SU-DHL-6 (cell line): ENCODE measurements at regions not wholly inside any gene's neighbourhood (a gene's known extent, or its start where the extent isn't known, plus 50 kb on each side); places are given as distances from the start of the nearest gene placed in this dataset.
A peak's percentile ranks its signal among the peaks of the same experiment; 100 is the strongest.

Experiments used
- H2AFZ ChIP-seq: fragments of 200-600 bp; sonication (generic); 2 replicates; pipeline ENCODE4 v1.6.1; 2014; ENCODE audit warnings: low read depth, mild to moderate bottlenecking, moderate library complexity, mixed read lengths, antibody characterized with exemption, low read length; ENCODE audit not compliant: severe bottlenecking
- H3F3A ChIP-seq: fragments of 200-600 bp; shearing (Covaris generic); 2 replicates; pipeline ENCODE4 v1.6.0; 2016; ENCODE audit warnings: antibody characterized with exemption, mild to moderate bottlenecking; ENCODE audit not compliant: insufficient read depth
- H3K27ac ChIP-seq: fragments of 200-600 bp; sonication (generic); 2 replicates; pipeline ENCODE4 v1.5.1; 2016; ENCODE audit warnings: low read depth, mild to moderate bottlenecking, low read length, moderate library complexity, mixed read lengths
- H3K27me3 ChIP-seq: fragments of 200-600 bp; sonication (generic), shearing (Covaris generic); 2 replicates; pipeline ENCODE4 v1.6.0; 2014; ENCODE audit warnings: mild to moderate bottlenecking, low read length
- H3K36me3 ChIP-seq: fragments of 200-600 bp; sonication (generic); 2 replicates; pipeline ENCODE4 v1.6.1; 2014; ENCODE audit warnings: mild to moderate bottlenecking, low read length, mixed read lengths
- H3K4me2 ChIP-seq: fragments of 300-600, 200-600 bp; shearing (Covaris generic), sonication (generic); 2 replicates; pipeline ENCODE4 v1.6.0; 2014; ENCODE audit warnings: low read length, low read depth, mild to moderate bottlenecking; ENCODE audit not compliant: poor library complexity, severe bottlenecking
- H3K4me3 ChIP-seq: fragments of 200-600 bp; sonication (generic); 2 replicates; pipeline ENCODE4 v1.5.1; 2014; ENCODE audit warnings: antibody characterized with exemption, low read length, mild to moderate bottlenecking, mixed read lengths; ENCODE audit not compliant: insufficient read depth, poor library complexity, severe bottlenecking
- H3K79me2 ChIP-seq: fragments of 200-600 bp; sonication (generic); 2 replicates; pipeline ENCODE4 v1.6.1; 2014; ENCODE audit warnings: mild to moderate bottlenecking, low read length, moderate library complexity; ENCODE audit not compliant: insufficient read depth
- H3K9ac ChIP-seq: fragments of 200-600 bp; sonication (generic); 2 replicates; pipeline ENCODE4 v1.7.0; 2014; ENCODE audit warnings: mild to moderate bottlenecking, low read length
- H3K9me2 ChIP-seq: fragments of 200-600 bp; sonication (generic); replicated peaks from 2 replicates; pipeline ENCODE4 v1.6.1; 2014; ENCODE audit warnings: low read length; ENCODE audit not compliant: insufficient read depth
- H3K9me3 ChIP-seq: fragments of 200-600 bp; sonication (generic); 2 replicates; pipeline ENCODE4 v1.6.1; 2014; ENCODE audit warnings: low read length, mixed read lengths; ENCODE audit not compliant: insufficient read depth
- H4K20me1 ChIP-seq: fragments of 200-600 bp; sonication (generic); 2 replicates; pipeline ENCODE4 v1.6.1; 2014; ENCODE audit warnings: low read depth, mild to moderate bottlenecking, antibody characterized with exemption, low read length, moderate library complexity, mixed read lengths
- EZH2phosphoT487 ChIP-seq: fragments of 200-600 bp; sonication (generic), shearing (Covaris generic); conservative IDR thresholded peaks from 2 replicates; pipeline ENCODE4 v1.6.1; 2018; ENCODE audit warnings: mild to moderate bottlenecking, antibody characterized with exemption, low read length, moderate library complexity, mixed read lengths
- TF ChIP-seq, protein P1 (sequence below): fragments of 200-600 bp; sonication (generic); IDR thresholded peaks from one replicate; pipeline ENCODE4 v1.5.1; 2017; ENCODE audit warnings: antibody characterized with exemption, mild to moderate bottlenecking, low read length, moderate library complexity; ENCODE audit not compliant: insufficient read depth, poor library complexity, severe bottlenecking

DNA sequence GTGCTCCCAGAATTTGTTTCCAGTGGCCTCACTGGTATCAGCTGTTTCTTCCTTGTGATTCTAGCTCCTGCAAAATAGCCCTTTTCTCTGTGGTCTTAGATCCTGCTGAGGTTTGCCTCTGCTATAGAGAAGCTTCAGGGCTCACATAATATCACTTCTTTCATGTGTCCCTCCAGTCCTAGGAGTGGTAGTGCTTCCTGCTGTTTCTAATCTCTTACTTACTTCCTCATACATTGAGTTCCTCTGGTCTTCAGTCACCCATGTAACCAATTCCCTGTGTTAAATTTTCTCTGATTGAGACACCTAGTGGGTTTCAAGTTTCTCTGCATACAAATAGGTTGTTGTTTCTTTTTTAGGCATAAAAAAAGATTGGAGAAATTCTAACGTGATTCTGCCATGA lies 1567.9 kb downstream of the ARAP2 start:
- Histone ChIP-seq H3F3A (no peaks in the 10 kb centered on the region), H3K4me2 (no peak overlapping the region), H2AFZ (peak overlapping the region; percentile 32), H4K20me1 (no peaks in the 10 kb centered on the region), H3K4me3 (no peak overlapping the region), H3K36me3 (no peaks in the 10 kb centered on the region), H3K27ac (no peak overlapping the region), H3K79me2 (no peaks in the 10 kb centered on the region), H3K9me3 (no peaks in the 10 kb centered on the region), H3K27me3 (no peaks in the 10 kb centered on the region), H3K9ac (no peak overlapping the region), H3K9me2 (no peaks in the 10 kb centered on the region)
- TF ChIP-seq, protein P1, sequence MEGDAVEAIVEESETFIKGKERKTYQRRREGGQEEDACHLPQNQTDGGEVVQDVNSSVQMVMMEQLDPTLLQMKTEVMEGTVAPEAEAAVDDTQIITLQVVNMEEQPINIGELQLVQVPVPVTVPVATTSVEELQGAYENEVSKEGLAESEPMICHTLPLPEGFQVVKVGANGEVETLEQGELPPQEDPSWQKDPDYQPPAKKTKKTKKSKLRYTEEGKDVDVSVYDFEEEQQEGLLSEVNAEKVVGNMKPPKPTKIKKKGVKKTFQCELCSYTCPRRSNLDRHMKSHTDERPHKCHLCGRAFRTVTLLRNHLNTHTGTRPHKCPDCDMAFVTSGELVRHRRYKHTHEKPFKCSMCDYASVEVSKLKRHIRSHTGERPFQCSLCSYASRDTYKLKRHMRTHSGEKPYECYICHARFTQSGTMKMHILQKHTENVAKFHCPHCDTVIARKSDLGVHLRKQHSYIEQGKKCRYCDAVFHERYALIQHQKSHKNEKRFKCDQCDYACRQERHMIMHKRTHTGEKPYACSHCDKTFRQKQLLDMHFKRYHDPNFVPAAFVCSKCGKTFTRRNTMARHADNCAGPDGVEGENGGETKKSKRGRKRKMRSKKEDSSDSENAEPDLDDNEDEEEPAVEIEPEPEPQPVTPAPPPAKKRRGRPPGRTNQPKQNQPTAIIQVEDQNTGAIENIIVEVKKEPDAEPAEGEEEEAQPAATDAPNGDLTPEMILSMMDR = no peak
- TF ChIP-seq EZH2phosphoT487 = no peak

DNA sequence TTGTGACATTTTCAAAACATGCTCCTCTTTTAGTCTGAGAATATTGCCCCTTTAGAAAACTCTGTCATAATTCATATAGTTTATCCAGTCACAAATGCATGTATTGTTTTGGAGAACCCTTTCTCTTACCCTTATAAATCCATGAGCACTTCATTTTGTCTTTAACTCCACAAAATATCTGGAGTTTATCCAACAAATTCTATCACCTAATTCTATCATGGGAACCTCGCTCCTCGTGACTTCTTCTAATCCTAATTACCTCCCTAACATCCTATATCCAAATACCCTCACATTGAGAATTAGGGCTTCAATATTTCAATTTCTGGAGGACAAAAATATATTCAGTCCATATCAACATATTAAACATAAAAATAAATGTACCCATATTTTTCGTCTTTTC lies 1565.9 kb downstream of the ARAP2 start:
- H4K20me1 ChIP-seq = no peaks in the 10 kb centered on the region
- H3K9me2 ChIP-seq = no peaks in the 10 kb centered on the region
- no peak overlapping the region for H3K4me3 ChIP-seq
- H3K36me3 ChIP-seq = no peaks in the 10 kb centered on the region
- H3K4me2 ChIP-seq = no peak overlapping the region
- H2AFZ ChIP-seq = peak overlapping the region; percentile 19
- H3F3A ChIP-seq = no peaks in the 10 kb centered on the region
- H3K9ac ChIP-seq = no peak overlapping the region
- H3K27me3 ChIP-seq = no peaks in the 10 kb centered on the region
- TF ChIP-seq, protein P1 = no peak
- no peak for TF ChIP-seq EZH2phosphoT487
- no peaks in the 10 kb centered on the region for H3K9me3 ChIP-seq
- H3K79me2 ChIP-seq = no peaks in the 10 kb centered on the region
- H3K27ac ChIP-seq = no peak overlapping the region

DNA sequence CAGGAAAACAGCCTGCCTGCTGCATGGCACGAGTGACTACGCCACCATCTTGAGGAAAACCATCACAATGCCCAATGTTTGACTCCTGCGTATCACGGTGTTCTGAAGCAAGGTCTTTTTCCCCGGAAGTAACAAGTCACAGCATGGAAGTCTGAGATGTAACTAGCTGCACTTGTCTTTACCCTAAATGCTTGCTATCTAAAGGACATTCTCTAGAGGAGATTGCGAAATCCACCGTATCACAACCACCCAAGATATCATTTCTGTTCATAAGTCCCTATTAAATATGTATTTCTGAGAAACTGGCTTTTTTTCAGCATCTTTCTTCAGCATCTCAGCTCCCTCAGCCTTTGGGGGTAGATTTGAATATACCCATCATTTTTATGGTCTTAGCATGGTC lies 1565.1 kb downstream of the ARAP2 start:
- Histone ChIP-seq H3F3A (no peaks in the 10 kb centered on the region), H4K20me1 (no peaks in the 10 kb centered on the region), H3K27ac (no peak overlapping the region), H3K9me2 (no peaks in the 10 kb centered on the region), H3K4me3 (no peak overlapping the region), H3K79me2 (no peaks in the 10 kb centered on the region), H3K36me3 (no peaks in the 10 kb centered on the region), H3K27me3 (no peaks in the 10 kb centered on the region), H3K4me2 (no peak overlapping the region), H3K9me3 (no peaks in the 10 kb centered on the region), H2AFZ (no peak overlapping the region), H3K9ac (no peak overlapping the region)
- TF ChIP-seq, protein P1 = no peak
- no peak for TF ChIP-seq EZH2phosphoT487
